ENCODE measurements at regions not wholly inside any gene's neighbourhood (a gene's known extent, or its start where the extent isn't known, plus 50 kb on each side); places are given as distances from the start of the nearest gene placed in this dataset.

- no peak overlapping the region for H3K4me3 ChIP-seq
- in situ Hi-C loops (cut with MboI; ENCODE audit: low pct_unique_long_range_greater_than_20kb in 2 of 9, low sequenced_read_pairs in 9 of 9, unreplicated experiment in 9 of 9), result no loop called here
- no peak overlapping the region for H3K27ac ChIP-seq
- ATAC-seq (replicated peaks in 6 of 8), result no peak
- H3K4me1 ChIP-seq (replicated peaks in 1 of 2), result peaks cover 33 to 44% of the 10 kb centered on the region in 2 donors
- 65 to 96% methylated on average over 4 to 5 of the region's 7 CpGs; no CpG with 5 or more reads in 8 of the 10 experiments for WGBS, 10 experiments
These were observed 51.3 kb upstream of the BOD1 start for GRCh38 chr5:173667702-173668101.

- H3K4me1 ChIP-seq (replicated peaks in 1 of 2), result peaks cover 39 to 50% of the 10 kb centered on the region in 2 donors
- ATAC-seq (replicated peaks in 6 of 8), result no peak
- 33 to 100% (median 63%) methylated on average over 1 to 2 of the region's 2 CpGs; no CpG with 5 or more reads in 4 of the 10 experiments for WGBS, 10 experiments
- in situ Hi-C loops (cut with MboI; ENCODE audit: low pct_unique_long_range_greater_than_20kb in 2 of 9, low sequenced_read_pairs in 9 of 9, unreplicated experiment in 9 of 9), result no loop called here
- no peak overlapping the region for H3K27ac ChIP-seq
- no peak overlapping the region for H3K4me3 ChIP-seq
These were observed 51.9 kb upstream of the BOD1 start for GRCh38 chr5:173668245-173668800.

- 20 to 100% (median 92%) methylated on average over 2 to 4 of the region's 5 CpGs; no CpG with 5 or more reads in 3 of the 10 experiments for WGBS, 10 experiments
- Histone ChIP-seq H3K4me3 (no peak overlapping the region), H3K4me1 (replicated peaks in 1 of 2) (peaks cover 45 to 54% of the 10 kb centered on the region in 2 donors), H3K27ac (no peak overlapping the region)
- in situ Hi-C loops (cut with MboI; ENCODE audit: low pct_unique_long_range_greater_than_20kb in 2 of 9, low sequenced_read_pairs in 9 of 9, unreplicated experiment in 9 of 9), result no loop called here
- ATAC-seq (replicated peaks in 6 of 8), result no peak
These were observed 52.5 kb upstream of the BOD1 start for GRCh38 chr5:173668910-173669309.

GRCh38 chr5:173669483-173669882 lies 53.0 kb upstream of the BOD1 start:
- no peak for ATAC-seq (replicated peaks in 6 of 8)
- Histone ChIP-seq H3K4me1 (replicated peaks in 1 of 2) (peaks cover 46 to 54% of the 10 kb centered on the region in 2 donors), H3K27ac (no peak overlapping the region), H3K4me3 (no peak overlapping the region)
- in situ Hi-C loops (cut with MboI; ENCODE audit: low pct_unique_long_range_greater_than_20kb in 2 of 9, low sequenced_read_pairs in 9 of 9, unreplicated experiment in 9 of 9), result no loop called here
- WGBS, 10 experiments, result 50 to 100% (median 97%) methylated on average over 1 to 3 of the region's 3 CpGs; no CpG with 5 or more reads in 2 of the 10 experiments

GRCh38 chr5:173670130-173670651 lies 53.7 kb upstream of the BOD1 start:
- Histone ChIP-seq H3K4me1 (replicated peaks in 1 of 2) (peaks cover 53 to 57% of the 10 kb centered on the region in 2 donors), H3K4me3 (no peak overlapping the region), H3K27ac (peak overlapping the region; percentile 55 to 75)
- 0 to 80% (median 22%) methylated on average over 1 to 3 of the region's 3 CpGs; no CpG with 5 or more reads in 2 of the 10 experiments for WGBS, 10 experiments
- in situ Hi-C loops (cut with MboI; ENCODE audit: low pct_unique_long_range_greater_than_20kb in 2 of 9, low sequenced_read_pairs in 9 of 9, unreplicated experiment in 9 of 9), result no loop called here
- peak in 7 of 8 experiments; percentile 6 to 52 (median 36) for ATAC-seq (replicated peaks in 6 of 8)

GRCh38 chr5:173670791-173671120 lies 54.3 kb upstream of the BOD1 start:
- ATAC-seq (replicated peaks in 6 of 8), result peak in 5 of 8 experiments; percentile 7 to 61 (median 14)
- Histone ChIP-seq H3K4me1 (replicated peaks in 1 of 2) (peaks cover 57 to 58% of the 10 kb centered on the region in 2 donors), H3K4me3 (no peak overlapping the region)

GRCh38 chr5:173671121-173671949 lies 54.9 kb upstream of the BOD1 start:
- peak in 3 of 8 experiments; percentile 3 to 56 (median 6) for ATAC-seq (replicated peaks in 6 of 8)
- in situ Hi-C loops (cut with MboI; ENCODE audit: low pct_unique_long_range_greater_than_20kb in 2 of 9, low sequenced_read_pairs in 9 of 9, unreplicated experiment in 9 of 9), result no loop called here
- 20 to 100% (median 83%) methylated on average over 3 to 10 of the region's 16 CpGs; no CpG with 5 or more reads in 1 of the 10 experiments for WGBS, 10 experiments
- Histone ChIP-seq H3K4me3 (no peak overlapping the region), H3K27ac (peak overlapping the region; percentile 55 to 75), H3K4me1 (replicated peaks in 1 of 2) (peaks cover 57 to 58% of the 10 kb centered on the region in 2 donors)

More at GRCh38 chr5:173670791-173671120, 54.3 kb upstream of the BOD1 start:
- H3K27ac ChIP-seq, result peak overlapping the region; percentile 55 to 75
- in situ Hi-C loops (cut with MboI; ENCODE audit: low pct_unique_long_range_greater_than_20kb in 2 of 9, low sequenced_read_pairs in 9 of 9, unreplicated experiment in 9 of 9), result no loop called here
- WGBS, 10 experiments, result 0 to 70% (median 43%) methylated on average over 1 to 9 of the region's 12 CpGs; no CpG with 5 or more reads in 4 of the 10 experiments

GRCh38 chr5:173672166-173672565 lies 55.7 kb upstream of the BOD1 start:
- in situ Hi-C loops (cut with MboI; ENCODE audit: low pct_unique_long_range_greater_than_20kb in 2 of 9, low sequenced_read_pairs in 9 of 9, unreplicated experiment in 9 of 9), result no loop called here
- peak overlapping the region in 1 of 2 donors; percentile 55 for H3K27ac ChIP-seq
- no peak overlapping the region for H3K4me3 ChIP-seq
- WGBS, 10 experiments, result 24 to 100% (median 67%) methylated on average over 1 to 5 of the region's 8 CpGs; no CpG with 5 or more reads in 1 of the 10 experiments
- H3K4me1 ChIP-seq (replicated peaks in 1 of 2), result peaks cover 57 to 58% of the 10 kb centered on the region in 2 donors
- ATAC-seq (replicated peaks in 6 of 8), result no peak

- peaks cover 57 to 58% of the 10 kb centered on the region in 2 donors for H3K4me1 ChIP-seq (replicated peaks in 1 of 2)
- peak in 3 of 8 experiments; percentile 5 to 16 (median 15) for ATAC-seq (replicated peaks in 6 of 8)
- 50 to 75% (median 60%) methylated on average over 1 to 9 of the region's 11 CpGs; no CpG with 5 or more reads in 5 of the 10 experiments for WGBS, 10 experiments
- H3K4me3 ChIP-seq, result no peak overlapping the region
- in situ Hi-C loops (cut with MboI; ENCODE audit: low pct_unique_long_range_greater_than_20kb in 2 of 9, low sequenced_read_pairs in 9 of 9, unreplicated experiment in 9 of 9), result no loop called here
- H3K27ac ChIP-seq, result peak overlapping the region; percentile 72 to 78
These were observed 56.4 kb upstream of the BOD1 start for GRCh38 chr5:173672891-173673290.

GRCh38 chr5:173673295-173674101 lies 57.0 kb upstream of the BOD1 start:
- peak in 6 of 8 experiments; percentile 18 to 90 (median 78) for ATAC-seq (replicated peaks in 6 of 8)
- peaks cover 57 to 58% of the 10 kb centered on the region in 2 donors for H3K4me1 ChIP-seq (replicated peaks in 1 of 2)
- in situ Hi-C loops (cut with MboI; ENCODE audit: low pct_unique_long_range_greater_than_20kb in 2 of 9, low sequenced_read_pairs in 9 of 9, unreplicated experiment in 9 of 9), result no loop called here
- H3K27ac ChIP-seq, result peak overlapping the region; percentile 72 to 78
- no peak overlapping the region for H3K4me3 ChIP-seq
- WGBS, 10 experiments, result 14 to 80% (median 23%) methylated on average over 1 to 9 of the region's 16 CpGs; no CpG with 5 or more reads in 1 of the 10 experiments

GRCh38 chr5:173675287-173675996 lies 59.0 kb upstream of the BOD1 start:
- in situ Hi-C loops (cut with MboI; ENCODE audit: low pct_unique_long_range_greater_than_20kb in 2 of 9, low sequenced_read_pairs in 9 of 9, unreplicated experiment in 9 of 9), result no loop called here
- WGBS, 10 experiments, result 33 to 100% (median 94%) methylated on average over 1 to 3 of the region's 6 CpGs; no CpG with 5 or more reads in 3 of the 10 experiments
- H3K27ac ChIP-seq, result peak overlapping the region in 1 of 2 donors; percentile 52
- ATAC-seq (replicated peaks in 6 of 8), result peak in 2 of 8 experiments; percentile 12 to 16
- no peak overlapping the region for H3K4me3 ChIP-seq
- peaks cover 46 to 51% of the 10 kb centered on the region in 2 donors for H3K4me1 ChIP-seq (replicated peaks in 1 of 2)

- in situ Hi-C loops (cut with MboI; ENCODE audit: low pct_unique_long_range_greater_than_20kb in 2 of 9, low sequenced_read_pairs in 9 of 9, unreplicated experiment in 9 of 9), result no loop called here
- H3K4me3 ChIP-seq, result no peak overlapping the region
- H3K27ac ChIP-seq, result no peak overlapping the region
- WGBS, 10 experiments, result 27 to 100% (median 83%) methylated on average over 1 to 2 of the region's 2 CpGs; no CpG with 5 or more reads in 3 of the 10 experiments
- peaks cover 37 to 42% of the 10 kb centered on the region in 2 donors for H3K4me1 ChIP-seq (replicated peaks in 1 of 2)
- no peak for ATAC-seq (replicated peaks in 6 of 8)
These were observed 59.9 kb upstream of the BOD1 start for GRCh38 chr5:173676375-173676774.
